Esophagus (tissue), 2 donors: ENCODE measurements at regions not wholly inside any gene's neighbourhood (a gene's known extent, or its start where the extent isn't known, plus 50 kb on each side); places are given as distances from the start of the nearest gene placed in this dataset.
"Not testable (repeated sequence)": the region's sequence is repeated elsewhere in the genome, so short reads cannot be mapped to it uniquely, and the experiment has no call there.

Experiments
- H3K27ac ChIP-seq, 2 donors: one replicate each; pipeline ENCODE4 v1.5.1; 2013; ENCODE audit warnings: low read depth in 2 of 2, mild to moderate bottlenecking in 2 of 2, inconsistent platforms in 1 of 2, low read length in 1 of 2, moderate library complexity in 1 of 2
- H3K27me3 ChIP-seq, 2 donors: one replicate each; pipeline ENCODE4 v1.6.1; 2013; ENCODE audit warnings: low read length in 2 of 2, control low read depth in 1 of 2, mild to moderate bottlenecking in 1 of 2; ENCODE audit not compliant: insufficient read depth in 2 of 2, control insufficient read depth in 1 of 2
- H3K36me3 ChIP-seq, 2 donors: one replicate each; pipeline ENCODE4 v1.6.1; 2013; ENCODE audit warnings: low read length in 1 of 2; ENCODE audit not compliant: control insufficient read depth in 2 of 2, insufficient read depth in 2 of 2
- H3K4me1 ChIP-seq, 2 donors: one replicate each; pipeline ENCODE4 v1.6.1; 2013; ENCODE audit warnings: low read length in 1 of 2; ENCODE audit not compliant: control insufficient read depth in 2 of 2, insufficient read depth in 2 of 2
- H3K4me3 ChIP-seq, 2 donors: one replicate each; pipeline ENCODE4 v1.5.1; 2013; ENCODE audit warnings: low read length in 2 of 2, mild to moderate bottlenecking in 2 of 2, low read depth in 1 of 2, moderate library complexity in 1 of 2
- H3K9me3 ChIP-seq, 2 donors: one replicate each; pipeline ENCODE4 v1.6.1; 2013; ENCODE audit warnings: mild to moderate bottlenecking in 2 of 2, low read depth in 1 of 2, low read length in 1 of 2, moderate library complexity in 1 of 2; ENCODE audit not compliant: control insufficient read depth in 2 of 2, insufficient read depth in 1 of 2
- WGBS, 2 donors: extraction: QIAGEN DNeasy Blood & Tissue Kit; methylation state at CpG; one replicate each; pipeline ENCODE4 v1.1.7; 2013; 5-methylcytosine and 5-hydroxymethylcytosine counted together
- donor health status: healthy with polysubstance abuse.
- donor health status: Bipolar disorder and iron deficiency.

GRCh38 chr4:112942997-112943396 is 106.5 kb upstream of the ANK2 start:
- no peaks in the 10 kb centered on the region for H3K36me3 ChIP-seq
- no peak overlapping the region for H3K4me3 ChIP-seq
- H3K4me1 ChIP-seq, result no peaks in the 10 kb centered on the region
- H3K27me3 ChIP-seq, result no peaks in the 10 kb centered on the region
- no peaks in the 10 kb centered on the region for H3K9me3 ChIP-seq
- H3K27ac ChIP-seq, result no peak overlapping the region
- WGBS, 2 donors, result 78 to 85% methylated on average over 2 of the region's 2 CpGs

DNA sequence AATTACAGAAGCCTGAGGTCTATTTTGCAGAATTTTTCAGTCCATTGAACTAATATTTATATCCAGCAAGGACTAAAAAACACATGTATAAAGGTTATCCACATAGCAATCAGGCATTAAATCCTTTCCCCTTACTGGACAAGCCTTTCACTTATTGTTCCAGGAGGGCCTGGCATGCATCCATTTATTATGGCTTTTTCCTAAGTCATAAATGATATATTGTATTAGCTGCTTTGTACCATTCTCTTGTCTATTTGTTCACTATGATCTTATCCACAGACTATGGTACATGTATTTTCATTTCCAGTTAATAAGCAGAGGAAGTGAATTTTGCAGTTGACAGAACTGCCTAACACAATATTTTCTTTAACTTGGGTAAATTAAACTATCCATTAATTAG is 105.4 kb upstream of the ANK2 start:
- no peaks in the 10 kb centered on the region for H3K36me3 ChIP-seq
- no peak overlapping the region for H3K4me3 ChIP-seq
- no peaks in the 10 kb centered on the region for H3K4me1 ChIP-seq
- H3K27ac ChIP-seq, result no peak overlapping the region
- no peaks in the 10 kb centered on the region for H3K9me3 ChIP-seq
- no peaks in the 10 kb centered on the region for H3K27me3 ChIP-seq

GRCh38 chr4:112946127-112946526 is 103.3 kb upstream of the ANK2 start:
- H3K36me3 ChIP-seq, result no peaks in the 10 kb centered on the region
- 69 to 70% methylated on average over 7 of the region's 7 CpGs for WGBS, 2 donors
- H3K4me1 ChIP-seq, result no peaks in the 10 kb centered on the region
- H3K27me3 ChIP-seq, result no peaks in the 10 kb centered on the region
- no peak overlapping the region for H3K4me3 ChIP-seq
- no peaks in the 10 kb centered on the region for H3K9me3 ChIP-seq
- H3K27ac ChIP-seq, result no peak overlapping the region

- 71 to 74% methylated on average over 2 of the region's 2 CpGs for WGBS, 2 donors
- no peaks in the 10 kb centered on the region for H3K27me3 ChIP-seq
- H3K4me1 ChIP-seq, result no peaks in the 10 kb centered on the region
- H3K36me3 ChIP-seq, result no peaks in the 10 kb centered on the region
- no peaks in the 10 kb centered on the region for H3K9me3 ChIP-seq
- no peak overlapping the region for H3K27ac ChIP-seq
- H3K4me3 ChIP-seq, result no peak overlapping the region
Observed at GRCh38 chr4:112947616-112948015, 101.8 kb upstream of the ANK2 start.

DNA sequence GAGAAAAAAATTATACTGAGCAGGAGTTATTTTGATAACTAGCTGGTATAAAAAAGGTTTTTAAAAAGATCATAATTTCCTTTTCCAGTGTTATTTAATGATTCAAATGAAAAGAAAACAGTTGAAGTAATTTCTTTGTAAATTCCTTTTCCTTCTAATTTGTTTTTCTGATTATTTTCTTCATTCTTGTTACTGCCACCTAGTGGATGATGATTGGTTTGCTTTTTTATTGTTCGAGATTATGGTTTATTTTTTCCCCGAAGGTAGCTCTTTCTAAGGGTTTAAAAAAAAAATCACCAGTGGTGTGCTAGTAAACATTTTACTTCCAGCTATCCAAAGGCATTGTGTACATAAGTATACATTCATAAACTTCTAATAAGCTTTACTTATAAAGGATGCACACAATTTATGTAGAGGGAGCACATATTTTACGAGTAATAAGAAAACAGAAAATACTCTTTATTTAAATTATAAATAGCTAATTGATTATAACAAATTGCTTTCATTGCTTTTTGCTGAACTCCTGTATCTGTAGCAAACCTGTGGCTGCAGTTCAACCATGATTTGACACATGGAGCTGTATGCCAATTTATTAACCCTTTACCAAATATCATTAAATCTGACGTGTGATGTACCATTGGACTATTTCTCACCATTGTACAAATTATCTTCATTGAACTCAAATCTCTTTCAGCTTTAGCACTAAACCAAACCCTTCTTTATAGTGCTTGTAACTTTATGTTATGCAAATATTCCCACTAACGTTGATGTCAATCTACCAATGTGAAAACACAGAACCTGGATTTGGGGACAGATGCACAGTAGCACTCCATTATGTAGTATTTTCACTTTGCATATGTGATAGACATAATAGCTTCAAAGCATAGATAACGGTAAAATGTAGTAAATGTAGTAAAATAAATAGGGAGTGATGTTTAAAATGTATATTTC is 97.8 kb upstream of the ANK2 start:
- Histone ChIP-seq H3K27me3 (no peaks in the 10 kb centered on the region), H3K4me3 (no peak overlapping the region)
- WGBS, 2 donors, result 47 to 54% methylated on average over 6 of the region's 6 CpGs

DNA sequence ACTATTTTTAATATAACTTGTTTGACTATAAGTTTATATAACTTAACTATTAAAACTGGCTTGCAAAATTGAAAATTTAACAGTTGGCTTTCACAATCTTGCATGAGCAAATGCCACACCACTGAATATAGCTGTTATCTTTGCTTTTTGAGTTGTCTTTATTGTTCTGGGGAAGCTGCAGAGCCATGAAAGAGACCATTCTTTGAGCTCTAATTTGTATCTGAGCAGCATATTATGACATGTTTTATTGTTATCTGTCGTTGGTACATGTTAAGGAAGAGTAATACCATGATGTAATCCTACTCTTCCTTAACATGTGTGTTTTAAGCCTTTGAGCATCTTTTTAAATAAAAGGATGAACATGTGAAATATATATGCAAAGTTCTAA is 97.1 kb upstream of the ANK2 start:
- no peak overlapping the region for H3K27ac ChIP-seq
- no peaks in the 10 kb centered on the region for H3K36me3 ChIP-seq
- H3K4me3 ChIP-seq, result no peak overlapping the region
- no peaks in the 10 kb centered on the region for H3K27me3 ChIP-seq
- H3K4me1 ChIP-seq, result no peaks in the 10 kb centered on the region
- 25 to 34% methylated on average over 1 of the region's 1 CpG for WGBS, 2 donors
- no peaks in the 10 kb centered on the region for H3K9me3 ChIP-seq

More for the DNA sequence above, 97.8 kb upstream of the ANK2 start:
- Histone ChIP-seq H3K27ac (no peak overlapping the region), H3K4me1 (no peaks in the 10 kb centered on the region), H3K9me3 (no peaks in the 10 kb centered on the region), H3K36me3 (no peaks in the 10 kb centered on the region)

GRCh38 chr4:112953262-112953661 is 96.2 kb upstream of the ANK2 start:
- Histone ChIP-seq H3K4me1 (no peaks in the 10 kb centered on the region), H3K27me3 (no peaks in the 10 kb centered on the region), H3K9me3 (no peaks in the 10 kb centered on the region), H3K36me3 (no peaks in the 10 kb centered on the region), H3K27ac (no peak overlapping the region), H3K4me3 (no peak overlapping the region)
- WGBS, 2 donors, result 45 to 59% methylated on average over 3 of the region's 3 CpGs

- WGBS, 2 donors, result 25 to 30% methylated on average over 1 of the region's 1 CpG
- H3K27me3 ChIP-seq, result no peaks in the 10 kb centered on the region
Observed at GRCh38 chr4:112954286-112954685, 95.2 kb upstream of the ANK2 start.

DNA sequence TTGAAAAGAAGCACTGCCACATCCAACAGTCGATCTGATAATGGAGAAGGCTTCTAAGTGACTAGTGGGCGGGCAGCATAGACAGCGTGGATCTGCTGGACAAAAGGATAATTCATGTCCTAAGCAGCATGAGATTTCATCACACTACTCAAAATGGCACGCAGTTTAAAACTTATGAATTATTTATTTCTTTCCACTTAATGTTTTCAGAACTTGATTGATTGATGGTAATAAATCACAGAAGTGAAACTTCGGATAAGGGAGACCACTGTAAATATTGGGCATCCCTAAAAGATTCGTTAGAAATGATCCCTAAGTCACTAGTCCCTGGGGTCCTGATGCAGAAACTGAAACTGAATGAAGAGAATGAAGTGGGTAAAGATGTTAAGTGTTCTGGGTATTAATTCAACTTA is 93.0 kb upstream of the ANK2 start:
- 66 to 80% methylated on average over 6 of the region's 6 CpGs for WGBS, 2 donors
- Histone ChIP-seq H3K36me3 (no peaks in the 10 kb centered on the region), H3K27ac (no peak overlapping the region), H3K9me3 (no peaks in the 10 kb centered on the region), H3K4me1 (no peaks in the 10 kb centered on the region), H3K4me3 (no peak overlapping the region), H3K27me3 (no peaks in the 10 kb centered on the region)

More at GRCh38 chr4:112954286-112954685, 95.2 kb upstream of the ANK2 start:
- no peaks in the 10 kb centered on the region for H3K9me3 ChIP-seq
- no peak overlapping the region for H3K4me3 ChIP-seq
- no peaks in the 10 kb centered on the region for H3K4me1 ChIP-seq
- H3K27ac ChIP-seq, result no peak overlapping the region
- H3K36me3 ChIP-seq, result no peaks in the 10 kb centered on the region

- H3K36me3 ChIP-seq, H3K4me1 ChIP-seq, H3K27me3 ChIP-seq, H3K9me3 ChIP-seq, H3K4me3 ChIP-seq, H3K27ac ChIP-seq: not testable (repeated sequence)
- WGBS, 2 donors, result 94 to 98% methylated on average over 17 to 22 of the region's 31 CpGs
Observed at GRCh38 chr4:112957764-112958163, 91.7 kb upstream of the ANK2 start.
